ENCODE measurements at regions not wholly inside any gene's neighbourhood (a gene's known extent, or its start where the extent isn't known, plus 50 kb on each side); places are given as distances from the start of the nearest gene placed in this dataset.

DNA sequence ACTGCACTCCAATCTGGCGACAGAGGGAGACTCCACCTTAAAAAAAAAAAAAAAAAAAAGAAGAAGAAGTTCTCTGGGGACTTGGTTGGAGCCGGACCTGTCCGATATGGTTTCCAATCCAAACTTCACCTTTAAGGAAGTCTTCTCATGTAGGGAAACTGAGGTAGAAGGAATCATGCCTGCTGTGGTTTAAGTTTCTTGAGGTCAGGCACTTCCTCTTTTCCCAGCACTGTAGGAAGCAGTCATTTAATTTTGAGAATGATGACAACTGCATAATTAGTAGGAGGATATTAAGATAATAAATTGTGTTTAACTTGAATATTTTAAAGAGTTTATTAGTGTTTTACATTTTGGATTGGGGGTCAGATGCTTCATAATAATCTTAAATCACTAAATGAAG, 62.9 kb downstream of the KCNE4 start:
- H3K9me3 ChIP-seq (ENCODE audit: insufficient read depth, low read depth, low read length): no peaks in the 10 kb centered on the region
- H3K79me2 ChIP-seq (ENCODE audit: insufficient read depth, low read length): no peaks in the 10 kb centered on the region
- no peak overlapping the region for H2AFZ ChIP-seq (ENCODE audit: low read depth, low read length)
- Mint-ChIP-seq H3K4me3 (ENCODE audit: unreplicated experiment) (no peak overlapping the region), H3K27ac (ENCODE audit: unreplicated experiment) (no peak overlapping the region), H3K36me3 (ENCODE audit: low read depth, unreplicated experiment) (no peaks in the 10 kb centered on the region), H3K9me3 (ENCODE audit: unreplicated experiment) (peaks cover 1% of the 10 kb centered on the region), H3K27me3 (ENCODE audit: low read depth, unreplicated experiment) (peaks cover 2% of the 10 kb centered on the region), H3K4me1 (ENCODE audit: low read depth, unreplicated experiment) (no peaks in the 10 kb centered on the region)
- DNase-seq (ENCODE audit: low read depth): no peak
- H3K9ac ChIP-seq (ENCODE audit: low read length): no peak overlapping the region
- no peak for FAIRE-seq
- no peaks in the 10 kb centered on the region for H3K27me3 ChIP-seq (ENCODE audit: insufficient read depth, low read length)
- no peak overlapping the region for H3K4me2 ChIP-seq (ENCODE audit: low read length)
- no peaks in the 10 kb centered on the region for H3K36me3 ChIP-seq (ENCODE audit: insufficient read depth, low read length)
- no peak overlapping the region for H3K4me3 ChIP-seq (ENCODE audit: insufficient read depth, low read depth, low read length)
- H3K4me1 ChIP-seq (ENCODE audit: insufficient read depth, low read length): no peaks in the 10 kb centered on the region
- no peak overlapping the region for H3K27ac ChIP-seq (ENCODE audit: low read depth, low read length)
- H4K20me1 ChIP-seq (ENCODE audit: insufficient read depth, low read length): no peaks in the 10 kb centered on the region
- TF ChIP-seq, protein P1, sequence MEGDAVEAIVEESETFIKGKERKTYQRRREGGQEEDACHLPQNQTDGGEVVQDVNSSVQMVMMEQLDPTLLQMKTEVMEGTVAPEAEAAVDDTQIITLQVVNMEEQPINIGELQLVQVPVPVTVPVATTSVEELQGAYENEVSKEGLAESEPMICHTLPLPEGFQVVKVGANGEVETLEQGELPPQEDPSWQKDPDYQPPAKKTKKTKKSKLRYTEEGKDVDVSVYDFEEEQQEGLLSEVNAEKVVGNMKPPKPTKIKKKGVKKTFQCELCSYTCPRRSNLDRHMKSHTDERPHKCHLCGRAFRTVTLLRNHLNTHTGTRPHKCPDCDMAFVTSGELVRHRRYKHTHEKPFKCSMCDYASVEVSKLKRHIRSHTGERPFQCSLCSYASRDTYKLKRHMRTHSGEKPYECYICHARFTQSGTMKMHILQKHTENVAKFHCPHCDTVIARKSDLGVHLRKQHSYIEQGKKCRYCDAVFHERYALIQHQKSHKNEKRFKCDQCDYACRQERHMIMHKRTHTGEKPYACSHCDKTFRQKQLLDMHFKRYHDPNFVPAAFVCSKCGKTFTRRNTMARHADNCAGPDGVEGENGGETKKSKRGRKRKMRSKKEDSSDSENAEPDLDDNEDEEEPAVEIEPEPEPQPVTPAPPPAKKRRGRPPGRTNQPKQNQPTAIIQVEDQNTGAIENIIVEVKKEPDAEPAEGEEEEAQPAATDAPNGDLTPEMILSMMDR (IDR thresholded peaks at IDR 0.05; ENCODE audit: insufficient read depth, low read depth, low read length): no peak
- TF ChIP-seq EZH2 (IDR thresholded peaks at IDR 0.05; ENCODE audit: insufficient read depth, low read length): no peak

DNA sequence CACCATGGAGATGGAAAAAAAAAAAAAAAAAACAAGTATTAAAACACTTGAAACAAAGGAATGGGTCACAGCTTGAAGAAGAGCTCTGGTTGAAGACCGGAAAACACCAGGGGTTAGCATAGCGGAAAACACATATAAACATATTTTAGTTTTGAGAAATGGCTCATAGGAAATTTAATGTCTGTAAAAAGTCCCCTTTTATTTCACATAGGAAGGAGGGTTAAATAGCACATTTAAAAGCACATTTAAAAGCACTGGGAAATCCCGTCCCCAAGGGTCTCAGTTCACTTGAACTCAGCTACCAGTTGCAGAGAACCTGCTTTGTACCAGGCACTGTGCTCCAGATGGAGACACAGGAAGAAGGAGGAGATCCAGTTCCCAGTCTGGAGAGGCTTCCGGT, 65.5 kb downstream of the KCNE4 start:
- H4K20me1 ChIP-seq (ENCODE audit: insufficient read depth, low read length): no peaks in the 10 kb centered on the region
- TF ChIP-seq EZH2 (IDR thresholded peaks at IDR 0.05; ENCODE audit: insufficient read depth, low read length): no peak
- TF ChIP-seq, protein P1 (IDR thresholded peaks at IDR 0.05; ENCODE audit: insufficient read depth, low read depth, low read length): no peak
- no peaks in the 10 kb centered on the region for H3K27me3 ChIP-seq (ENCODE audit: insufficient read depth, low read length)
- H3K4me2 ChIP-seq (ENCODE audit: low read length): no peak overlapping the region
- Mint-ChIP-seq H3K9me3 (ENCODE audit: unreplicated experiment) (no peaks in the 10 kb centered on the region), H3K4me1 (ENCODE audit: low read depth, unreplicated experiment) (no peaks in the 10 kb centered on the region), H3K27ac (ENCODE audit: unreplicated experiment) (no peak overlapping the region), H3K36me3 (ENCODE audit: low read depth, unreplicated experiment) (no peaks in the 10 kb centered on the region), H3K4me3 (ENCODE audit: unreplicated experiment) (no peak overlapping the region), H3K27me3 (ENCODE audit: low read depth, unreplicated experiment) (peaks cover 2% of the 10 kb centered on the region)
- H3K27ac ChIP-seq (ENCODE audit: low read depth, low read length): no peak overlapping the region
- H2AFZ ChIP-seq (ENCODE audit: low read depth, low read length): no peak overlapping the region
- no peaks in the 10 kb centered on the region for H3K9me3 ChIP-seq (ENCODE audit: insufficient read depth, low read depth, low read length)
- no peaks in the 10 kb centered on the region for H3K4me1 ChIP-seq (ENCODE audit: insufficient read depth, low read length)
- H3K9ac ChIP-seq (ENCODE audit: low read length): no peak overlapping the region
- H3K4me3 ChIP-seq (ENCODE audit: insufficient read depth, low read depth, low read length): no peak overlapping the region
- no peak for FAIRE-seq
- H3K79me2 ChIP-seq (ENCODE audit: insufficient read depth, low read length): no peaks in the 10 kb centered on the region
- DNase-seq (ENCODE audit: low read depth): no peak
- no peaks in the 10 kb centered on the region for H3K36me3 ChIP-seq (ENCODE audit: insufficient read depth, low read length)

DNA sequence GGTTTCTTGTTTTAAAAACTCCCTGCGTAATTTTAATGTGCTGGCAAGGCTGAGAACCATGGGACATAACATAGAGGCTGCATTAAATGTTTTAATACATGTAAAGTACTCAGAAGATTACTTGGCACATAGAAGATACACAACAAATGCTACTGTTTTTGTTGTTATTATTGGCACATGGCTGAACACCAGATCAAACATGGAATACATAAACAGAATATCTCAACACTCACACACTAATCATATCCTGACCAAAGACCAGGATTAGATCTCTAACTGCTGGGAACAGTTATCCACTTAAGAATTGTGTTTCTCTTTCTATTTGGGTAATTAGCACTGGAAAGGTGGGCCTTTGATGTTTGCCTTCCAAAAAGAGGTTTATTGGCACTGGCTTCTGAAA, 69.3 kb downstream of the KCNE4 start:
- H3K9ac ChIP-seq (ENCODE audit: low read length): no peak overlapping the region
- no peaks in the 10 kb centered on the region for H4K20me1 ChIP-seq (ENCODE audit: insufficient read depth, low read length)
- Mint-ChIP-seq H3K9me3 (ENCODE audit: unreplicated experiment) (no peaks in the 10 kb centered on the region), H3K4me1 (ENCODE audit: low read depth, unreplicated experiment) (no peaks in the 10 kb centered on the region), H3K36me3 (ENCODE audit: low read depth, unreplicated experiment) (no peaks in the 10 kb centered on the region), H3K27ac (ENCODE audit: unreplicated experiment) (no peak overlapping the region), H3K27me3 (ENCODE audit: low read depth, unreplicated experiment) (peaks cover 6% of the 10 kb centered on the region), H3K4me3 (ENCODE audit: unreplicated experiment) (no peak overlapping the region)
- DNase-seq (ENCODE audit: low read depth): no peak
- no peaks in the 10 kb centered on the region for H3K27me3 ChIP-seq (ENCODE audit: insufficient read depth, low read length)
- H3K9me3 ChIP-seq (ENCODE audit: insufficient read depth, low read depth, low read length): no peaks in the 10 kb centered on the region
- H3K4me3 ChIP-seq (ENCODE audit: insufficient read depth, low read depth, low read length): no peak overlapping the region
- H3K36me3 ChIP-seq (ENCODE audit: insufficient read depth, low read length): no peaks in the 10 kb centered on the region
- no peak for TF ChIP-seq EZH2 (IDR thresholded peaks at IDR 0.05; ENCODE audit: insufficient read depth, low read length)
- TF ChIP-seq, protein P1 (IDR thresholded peaks at IDR 0.05; ENCODE audit: insufficient read depth, low read depth, low read length): no peak
- no peaks in the 10 kb centered on the region for H3K4me1 ChIP-seq (ENCODE audit: insufficient read depth, low read length)
- no peak overlapping the region for H3K27ac ChIP-seq (ENCODE audit: low read depth, low read length)
- no peak overlapping the region for H3K4me2 ChIP-seq (ENCODE audit: low read length)
- H3K79me2 ChIP-seq (ENCODE audit: insufficient read depth, low read length): no peaks in the 10 kb centered on the region
- H2AFZ ChIP-seq (ENCODE audit: low read depth, low read length): no peak overlapping the region
- FAIRE-seq: peak; percentile 70
